ENCODE measurements at regions not wholly inside any gene's neighbourhood (a gene's known extent, or its start where the extent isn't known, plus 50 kb on each side); places are given as distances from the start of the nearest gene placed in this dataset.
"Not testable (repeated sequence)": the region's sequence is repeated elsewhere in the genome, so short reads cannot be mapped to it uniquely, and the experiment has no call there.

DNA sequence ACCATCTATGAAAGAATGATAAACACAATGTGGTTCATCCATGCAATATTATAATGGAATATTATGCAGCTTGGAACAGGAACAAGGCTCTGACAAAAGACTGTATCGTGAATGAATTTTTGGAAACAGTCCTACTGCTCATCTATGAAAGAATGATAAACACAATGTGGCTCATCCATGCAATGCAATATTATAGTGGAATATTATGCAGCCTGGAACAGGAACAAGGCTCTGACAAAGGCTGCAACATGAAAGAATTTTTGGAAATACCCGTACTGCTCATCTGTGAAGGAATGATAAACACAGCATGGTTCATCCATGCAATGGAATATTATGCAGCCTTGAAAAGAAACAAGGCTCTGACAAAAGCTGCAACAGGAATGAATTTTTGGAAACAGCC is 158.8 kb downstream of the CRLF2 start:
- DNase-seq, result not testable (repeated sequence)

DNA sequence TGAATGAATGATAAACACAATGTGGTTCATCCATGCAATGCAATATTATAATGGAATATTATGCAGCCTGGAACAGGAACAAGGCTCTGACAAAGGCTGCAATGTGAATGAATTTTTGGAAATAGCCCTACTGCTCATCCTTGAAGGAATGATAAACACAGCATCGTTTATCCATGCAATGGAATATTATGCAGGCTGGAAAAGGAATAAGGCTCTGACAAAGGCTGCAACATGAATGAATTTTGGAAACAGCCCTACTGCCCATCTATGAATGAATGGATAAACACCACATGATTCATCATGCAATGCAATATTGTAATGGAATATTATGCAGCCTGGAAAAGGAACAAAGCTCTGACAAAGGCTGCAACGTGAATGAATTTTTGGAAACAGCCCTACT is 159.4 kb downstream of the CRLF2 start:
- no peak for DNase-seq

DNA sequence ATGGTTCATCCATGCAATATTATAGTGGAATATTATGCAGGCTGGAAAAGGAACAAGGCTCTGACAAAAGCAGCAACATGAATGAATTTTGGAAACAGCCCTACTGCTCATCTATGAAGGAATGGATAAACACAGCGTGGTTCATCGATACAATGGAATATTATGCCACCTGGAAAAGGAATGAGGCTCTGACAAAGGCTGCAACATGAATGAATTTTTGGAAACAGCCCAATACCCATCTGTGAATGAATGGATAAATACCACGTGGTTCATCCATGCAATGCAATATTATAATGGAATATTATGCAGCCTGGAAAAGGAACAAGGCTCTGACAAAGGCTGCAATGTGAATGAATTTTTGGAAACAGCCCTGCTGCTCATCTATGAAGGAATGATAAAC is 160.4 kb downstream of the CRLF2 start:
- DNase-seq, result no peak

DNA sequence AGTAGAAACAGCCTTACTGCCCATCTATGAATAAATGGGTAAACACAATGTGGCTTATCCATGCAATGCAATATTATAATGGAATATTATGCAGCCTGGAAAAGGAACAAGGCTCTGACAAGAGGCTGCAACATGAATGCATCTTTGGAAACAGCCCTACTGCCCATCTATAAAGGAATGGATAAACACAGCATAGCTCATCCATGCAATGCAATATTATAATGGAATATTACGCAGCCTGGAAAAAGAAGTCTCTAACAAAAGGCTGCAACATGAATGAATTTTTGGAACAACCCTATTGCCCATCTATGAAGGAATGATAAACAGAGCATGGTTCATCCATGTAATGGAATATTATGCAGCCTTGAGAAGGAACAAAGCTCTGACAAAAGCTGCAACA is 161.0 kb downstream of the CRLF2 start:
- no peak for DNase-seq

DNA sequence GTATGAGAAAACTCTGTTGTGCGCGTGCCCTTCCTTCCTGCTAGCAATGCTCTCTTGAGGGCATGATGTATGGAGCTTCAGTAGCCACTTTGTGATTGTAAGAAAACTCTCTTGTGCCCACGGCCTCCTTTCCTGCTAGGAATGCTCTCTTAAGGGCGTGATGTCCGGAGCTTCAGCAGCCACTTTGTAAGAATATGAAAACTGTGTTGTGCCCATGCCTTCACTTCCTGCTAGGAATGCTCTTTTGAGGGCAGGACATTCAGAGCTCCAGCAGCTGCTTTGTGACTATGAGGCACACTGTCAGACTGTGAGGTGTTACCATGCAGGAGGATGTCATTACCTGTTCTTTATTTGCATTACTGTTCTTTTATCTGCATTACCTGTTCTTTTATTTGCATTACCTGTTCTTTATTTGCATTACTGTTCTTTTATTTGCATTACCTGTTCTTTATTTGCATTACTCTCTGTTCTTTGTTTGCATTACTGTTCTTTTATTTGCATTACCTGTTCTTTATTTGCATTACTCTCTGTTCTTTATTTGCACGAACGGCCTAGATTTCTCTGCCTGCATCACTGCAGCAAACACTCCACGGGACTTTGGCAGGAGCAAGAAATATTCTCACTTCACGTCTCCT is 166.7 kb downstream of the CRLF2 start:
- no peak for DNase-seq

DNA sequence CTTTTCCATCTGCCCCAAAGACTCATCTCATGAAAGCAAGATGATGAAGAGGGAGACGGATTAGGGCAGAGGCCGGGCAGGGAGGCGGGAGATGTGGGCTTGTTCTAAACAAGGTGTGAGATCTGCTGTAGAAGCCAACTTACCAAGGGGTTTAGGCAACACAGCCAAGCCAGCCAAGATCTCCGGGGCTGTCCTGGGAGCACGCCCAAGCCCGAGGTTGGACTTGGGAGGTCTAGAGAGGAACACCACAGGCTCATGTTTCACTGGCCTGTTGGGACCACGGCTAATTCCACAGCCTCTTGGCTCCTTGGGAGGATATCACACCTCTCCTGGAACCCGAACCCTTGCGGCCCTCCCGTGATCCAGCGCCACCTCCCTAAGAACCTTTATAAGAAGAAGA is 171.4 kb downstream of the CRLF2 start:
- no peak for DNase-seq

DNA sequence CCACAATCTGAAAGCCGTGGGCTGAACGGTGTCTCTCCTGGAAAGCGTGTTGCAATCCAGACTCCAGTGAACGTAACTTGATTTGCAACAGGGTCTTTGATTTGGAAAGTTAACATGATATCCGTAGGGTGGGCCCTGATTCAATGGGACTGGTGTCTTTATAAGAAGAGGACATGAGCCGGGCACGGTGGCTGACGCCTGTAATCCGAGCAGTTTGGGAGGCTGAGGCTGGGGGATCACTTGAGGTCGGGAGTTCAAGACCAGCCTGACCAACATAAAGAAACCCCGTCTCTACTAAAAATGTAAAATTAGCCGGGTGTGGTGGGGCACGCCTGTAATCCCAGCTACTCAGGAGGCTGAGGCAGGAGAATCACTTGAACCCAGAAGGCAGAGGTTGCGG is 176.5 kb downstream of the CRLF2 start:
- DNase-seq, result not testable (repeated sequence)

DNA sequence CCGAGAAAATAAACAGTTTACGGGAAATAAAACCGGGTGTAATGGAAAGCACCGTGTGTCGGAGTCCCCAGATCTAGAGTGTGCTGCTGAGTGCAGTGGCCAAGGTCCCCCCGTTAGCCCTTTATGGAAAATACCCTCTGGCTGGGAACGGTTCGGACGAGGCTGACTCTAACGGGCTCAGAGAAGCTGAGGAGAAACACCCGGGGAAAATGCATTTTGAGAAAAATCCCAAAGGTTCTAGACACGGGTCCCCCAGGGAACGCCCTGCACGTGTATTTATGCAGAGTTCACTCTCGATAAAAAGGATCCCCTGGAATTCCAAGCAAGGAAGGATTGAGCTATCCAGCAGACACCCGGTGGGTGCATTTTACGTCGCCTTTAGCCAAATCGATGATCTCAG is 177.2 kb downstream of the CRLF2 start:
- DNase-seq, result no peak

DNA sequence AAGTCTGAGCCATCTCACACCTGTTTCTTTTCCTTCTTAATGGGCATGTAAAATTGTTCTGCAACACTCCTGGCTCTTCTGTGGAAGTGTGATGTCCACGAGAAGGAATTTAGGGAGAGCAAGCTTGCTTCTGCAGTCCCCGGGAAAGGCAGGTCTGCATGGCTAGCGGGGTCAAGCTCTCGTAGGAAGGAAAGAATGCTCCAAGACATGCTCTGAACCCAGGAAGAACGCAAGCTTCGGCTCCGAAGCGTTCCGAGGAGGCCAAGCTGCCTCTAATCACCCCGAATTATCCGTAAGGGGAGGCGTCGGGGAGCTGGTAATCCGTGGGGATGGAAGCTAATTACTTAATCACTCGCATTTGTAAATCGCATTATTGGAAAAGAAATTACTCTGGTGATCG is 177.7 kb downstream of the CRLF2 start:
- DNase-seq, result no peak

DNA sequence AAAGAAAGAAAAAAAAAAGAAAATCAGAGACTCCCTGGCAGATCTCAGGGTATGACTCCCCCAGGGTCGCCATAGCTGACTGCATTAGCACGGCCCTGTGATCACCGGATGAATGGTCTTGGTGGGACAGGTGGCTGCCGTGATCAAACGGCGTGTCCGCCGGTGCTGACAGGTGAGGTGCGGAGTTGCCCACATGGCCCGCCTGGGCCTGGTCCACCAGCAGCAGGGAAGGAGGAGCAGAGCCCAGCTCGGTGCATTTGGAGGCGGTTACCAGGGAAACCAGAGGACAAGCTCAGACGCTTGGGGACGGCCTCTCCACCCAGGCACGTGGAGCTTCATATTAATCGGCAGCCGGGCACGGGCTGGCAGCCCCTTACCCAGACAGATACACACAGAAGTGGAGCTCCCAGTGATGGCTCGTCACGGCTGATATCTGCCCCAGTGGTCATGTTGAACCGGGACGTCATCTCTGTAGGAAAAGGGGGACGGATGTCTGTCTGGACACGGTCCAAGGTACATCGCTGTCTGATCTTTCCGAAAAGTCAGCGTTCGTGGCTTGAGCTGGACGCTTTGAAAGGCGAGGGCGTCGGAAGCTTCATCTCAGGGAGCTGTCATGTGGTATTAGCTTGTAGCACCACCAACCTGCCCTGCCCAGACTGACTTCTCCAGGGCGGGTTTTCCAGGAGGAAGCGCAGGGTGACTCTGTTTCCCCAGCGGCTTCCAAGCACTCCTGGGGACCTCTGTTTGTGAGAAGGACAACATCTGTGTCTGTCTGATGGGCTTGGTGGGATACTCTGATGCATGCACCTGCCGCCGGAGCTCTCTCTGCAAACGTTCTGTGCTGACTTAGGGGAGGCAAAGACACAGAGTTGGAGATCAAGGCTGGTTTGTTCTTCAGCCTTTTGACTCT is 180.7 kb downstream of the CRLF2 start:
- no peak for DNase-seq

DNA sequence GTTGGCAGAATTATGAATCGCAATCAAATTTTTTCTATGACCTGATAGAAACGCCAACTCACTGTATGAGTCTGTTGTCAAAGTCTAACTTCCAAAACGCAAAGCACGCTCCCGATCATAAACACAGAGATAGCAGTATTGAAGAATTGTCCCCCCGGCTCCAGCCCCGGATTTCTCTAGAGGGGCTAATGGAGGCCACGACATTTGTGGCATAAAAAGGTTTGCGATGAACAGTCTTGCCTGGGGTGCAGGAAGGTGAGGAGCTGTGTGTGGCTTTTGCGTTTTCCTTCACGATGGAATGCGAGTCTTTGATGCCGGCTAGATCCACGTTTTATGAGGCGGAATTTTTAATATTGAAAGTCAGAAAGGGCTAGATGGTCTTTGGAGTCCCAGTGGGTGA is 183.0 kb downstream of the CRLF2 start:
- DNase-seq, result no peak

DNA sequence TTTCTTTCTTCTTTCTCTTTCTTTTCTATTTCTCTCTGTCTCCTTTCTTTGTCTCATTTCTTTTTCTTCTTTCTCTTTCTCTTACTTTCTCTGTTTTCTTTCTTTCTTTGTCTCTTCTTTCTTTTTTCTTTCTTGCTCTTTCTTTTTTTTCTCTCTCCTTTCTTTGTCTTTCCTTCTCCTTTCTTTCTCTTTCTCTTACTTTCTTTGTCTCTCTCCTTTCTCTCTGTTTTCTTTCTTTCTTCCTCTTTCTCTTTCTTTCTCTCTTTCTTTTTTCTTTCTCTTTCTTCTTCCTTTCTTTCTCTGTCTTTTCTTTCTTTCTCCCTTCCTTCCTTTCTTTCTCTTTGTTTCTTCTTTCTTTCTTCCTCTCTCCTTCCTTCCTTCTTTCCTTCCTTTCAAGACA is 184.8 kb downstream of the CRLF2 start:
- no peak for DNase-seq

DNA sequence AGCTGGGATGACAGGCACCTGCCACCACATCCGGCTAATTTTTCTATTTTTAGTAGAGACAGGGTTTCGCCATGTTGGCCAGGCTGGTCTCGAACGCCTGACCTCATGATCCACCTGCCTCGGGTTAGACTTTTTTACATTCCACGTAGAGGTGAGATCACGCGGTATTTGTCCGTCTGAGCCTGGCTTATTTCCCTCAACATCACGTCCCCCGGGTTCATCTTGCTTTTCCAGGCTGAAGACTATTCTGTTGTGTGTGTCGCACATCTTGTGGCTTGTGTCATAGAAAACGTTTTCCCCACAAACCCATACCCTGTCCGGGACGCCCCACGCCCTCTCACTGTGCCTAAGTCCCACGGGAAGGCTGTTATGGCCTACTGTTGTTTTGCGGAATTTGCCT is 185.3 kb downstream of the CRLF2 start:
- DNase-seq, result no peak

DNA sequence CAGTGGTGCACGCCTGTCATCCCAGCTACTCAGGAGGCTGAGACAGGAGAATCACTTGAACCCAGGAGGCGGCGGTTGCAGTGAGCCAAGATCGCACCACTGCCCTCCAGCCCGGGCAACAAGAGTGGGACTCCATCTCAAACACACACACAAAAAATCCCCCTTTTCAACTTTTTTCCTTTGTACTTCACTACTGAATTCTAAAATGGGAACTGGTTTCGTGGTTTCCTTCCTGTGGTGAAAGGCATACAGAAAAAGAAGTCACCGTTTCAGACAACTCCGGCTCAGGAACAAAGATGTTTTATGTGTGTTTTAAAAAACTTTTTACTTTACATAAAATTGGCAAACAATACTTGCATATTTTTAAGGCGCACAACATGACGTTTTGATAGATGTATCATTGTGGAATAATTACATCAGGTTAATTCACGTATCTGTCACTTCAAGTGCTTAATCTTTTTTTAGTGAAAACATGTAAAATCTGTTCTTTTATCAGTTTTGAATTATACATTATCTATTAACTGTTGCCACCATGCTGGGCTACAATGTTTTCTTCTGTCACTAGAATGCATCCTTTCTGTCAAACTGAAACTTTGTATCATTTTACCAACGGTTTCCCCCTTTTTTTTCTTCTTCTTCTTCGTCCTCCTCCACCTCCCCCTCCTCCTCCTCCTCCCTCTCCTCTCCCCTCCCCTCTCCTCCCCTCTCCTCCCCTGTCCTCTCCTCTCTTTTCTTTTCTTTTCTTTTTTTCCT is 186.0 kb downstream of the CRLF2 start:
- peak; percentile 24 for DNase-seq

DNA sequence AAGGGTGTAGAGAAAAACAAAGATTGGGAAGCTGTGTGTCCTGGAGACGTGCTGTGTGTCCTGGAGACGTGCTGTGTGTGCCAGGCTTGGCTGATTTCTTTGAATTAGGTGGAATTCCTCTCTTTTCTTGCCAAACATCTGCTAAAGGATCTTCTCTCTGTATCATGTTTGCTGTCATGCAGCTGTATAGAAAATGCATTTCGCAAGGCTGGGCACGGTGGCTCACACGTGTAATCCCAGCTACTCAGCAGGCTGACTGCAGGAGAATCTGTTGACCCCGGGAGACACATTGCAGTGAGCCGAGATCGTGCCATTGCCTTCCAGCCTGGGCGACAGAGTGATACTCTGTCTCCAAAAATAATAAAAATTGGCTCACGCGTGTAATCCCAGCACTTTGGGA is 187.0 kb downstream of the CRLF2 start:
- DNase-seq, result no peak

DNA sequence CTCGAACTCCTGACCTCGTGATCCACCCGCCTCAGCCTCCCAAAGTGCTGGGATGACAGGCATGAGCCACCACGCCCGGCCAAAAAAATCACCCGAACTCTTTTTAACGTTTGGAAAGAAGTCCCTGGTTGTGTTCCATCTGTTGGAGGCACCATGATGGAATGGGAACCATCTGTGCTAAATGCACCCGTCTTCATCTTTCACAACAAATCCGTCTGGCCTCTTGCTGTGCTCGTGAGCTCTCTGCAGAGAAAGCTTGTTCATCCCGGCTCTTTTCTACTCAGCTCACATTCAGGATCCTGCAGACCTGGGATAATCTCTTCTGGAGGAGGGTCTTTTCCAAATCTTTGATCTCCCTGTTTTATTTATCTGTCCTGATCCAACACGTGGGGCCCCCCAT is 188.8 kb downstream of the CRLF2 start:
- DNase-seq, result no peak

DNA sequence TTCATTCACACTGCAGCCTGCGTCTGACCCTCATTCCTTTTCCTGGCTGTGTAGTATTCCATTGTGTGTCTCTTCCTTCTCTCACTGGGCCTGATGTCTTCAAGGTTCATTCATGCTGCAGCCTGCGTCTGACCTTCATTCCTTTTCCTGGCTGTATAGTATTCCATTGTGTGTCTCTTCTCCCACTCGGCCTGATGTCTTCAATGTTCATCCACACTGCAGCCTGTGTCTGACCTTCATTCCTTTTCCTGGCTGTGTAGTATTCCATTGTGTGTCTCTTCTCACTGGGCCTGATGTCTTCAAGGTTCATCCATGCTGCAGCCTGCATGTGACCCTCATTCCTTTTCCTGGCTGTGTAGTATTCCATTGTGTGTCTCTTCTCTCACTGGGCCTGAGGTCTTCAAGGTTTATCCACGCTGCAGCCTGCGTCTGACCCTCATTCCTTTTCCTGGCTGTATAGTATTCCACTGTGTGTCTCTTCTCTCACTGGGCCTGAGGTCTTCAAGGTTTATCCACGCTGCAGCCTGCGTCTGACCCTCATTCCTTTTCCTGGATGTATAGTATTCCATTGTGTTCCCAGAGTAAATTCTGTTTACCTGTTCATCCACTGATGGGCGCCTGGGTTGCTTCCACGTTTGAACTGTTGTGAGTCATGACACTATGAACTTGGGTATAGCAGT is 191.0 kb downstream of the CRLF2 start:
- DNase-seq, result not testable (repeated sequence)

DNA sequence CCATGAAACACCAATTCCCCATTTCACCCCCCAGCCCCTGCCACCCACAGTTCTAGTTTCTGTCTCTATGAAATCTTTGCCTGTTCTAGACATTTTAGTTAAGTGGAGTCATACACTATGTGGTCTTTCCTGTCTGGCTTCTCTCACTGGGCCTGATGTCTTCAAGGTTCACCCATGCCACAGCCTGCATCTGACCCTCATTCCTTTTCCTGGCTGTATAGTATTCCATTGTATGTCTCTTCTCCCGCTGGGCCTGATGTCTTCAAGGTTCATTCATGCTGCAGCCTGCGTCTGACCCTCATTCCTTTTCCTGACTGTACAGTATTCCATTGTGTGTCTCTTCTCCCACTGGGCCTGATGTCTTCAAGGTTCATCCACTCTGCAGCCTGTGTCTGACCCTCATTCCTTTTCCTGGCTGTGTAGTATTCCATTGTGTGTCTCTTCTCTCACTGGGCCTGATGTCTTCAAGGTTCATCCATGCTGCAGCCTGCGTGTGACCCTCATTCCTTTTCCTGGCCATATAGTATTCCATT is 191.7 kb downstream of the CRLF2 start:
- no peak for DNase-seq

DNA sequence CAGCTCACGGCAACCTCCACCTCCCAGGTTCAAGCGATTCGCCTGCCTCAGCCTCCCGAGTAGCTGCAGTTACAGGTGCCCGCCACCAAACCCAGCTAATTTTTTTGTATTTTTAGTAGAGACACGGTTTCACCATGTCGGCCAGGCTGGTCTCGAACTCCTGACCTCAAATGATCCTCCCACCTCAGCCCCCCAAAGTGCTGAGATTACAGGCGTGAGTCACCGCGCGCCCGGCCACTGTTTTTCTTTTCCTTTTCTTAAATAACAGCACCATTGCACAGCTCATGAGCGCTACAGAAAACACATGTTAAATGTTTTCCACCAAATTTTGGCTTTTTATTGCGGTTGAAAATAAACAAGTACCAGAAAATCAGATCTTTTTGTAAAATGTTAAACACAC is 195.5 kb downstream of the CRLF2 start:
- not testable (repeated sequence) for DNase-seq

DNA sequence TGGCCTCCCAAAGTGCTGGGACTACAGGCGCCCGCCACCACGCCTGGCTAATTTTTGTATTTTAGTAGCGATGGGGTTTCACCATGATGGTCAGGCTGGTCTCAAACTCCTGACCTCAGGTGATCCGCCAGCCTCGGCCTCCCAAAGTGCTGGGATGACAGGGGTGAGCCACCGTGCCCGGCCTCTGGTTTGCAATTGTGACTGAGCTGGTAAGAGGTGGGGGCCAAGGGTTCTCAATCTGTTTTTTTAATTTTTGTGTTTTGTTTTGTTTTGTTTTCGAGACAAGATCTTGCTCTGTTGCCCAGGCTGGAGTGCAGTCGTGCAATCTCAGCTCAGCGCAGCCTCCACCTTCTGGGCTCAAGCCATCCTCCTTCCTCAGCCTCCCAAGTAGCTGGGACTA is 196.2 kb downstream of the CRLF2 start:
- DNase-seq, result not testable (repeated sequence)

DNA sequence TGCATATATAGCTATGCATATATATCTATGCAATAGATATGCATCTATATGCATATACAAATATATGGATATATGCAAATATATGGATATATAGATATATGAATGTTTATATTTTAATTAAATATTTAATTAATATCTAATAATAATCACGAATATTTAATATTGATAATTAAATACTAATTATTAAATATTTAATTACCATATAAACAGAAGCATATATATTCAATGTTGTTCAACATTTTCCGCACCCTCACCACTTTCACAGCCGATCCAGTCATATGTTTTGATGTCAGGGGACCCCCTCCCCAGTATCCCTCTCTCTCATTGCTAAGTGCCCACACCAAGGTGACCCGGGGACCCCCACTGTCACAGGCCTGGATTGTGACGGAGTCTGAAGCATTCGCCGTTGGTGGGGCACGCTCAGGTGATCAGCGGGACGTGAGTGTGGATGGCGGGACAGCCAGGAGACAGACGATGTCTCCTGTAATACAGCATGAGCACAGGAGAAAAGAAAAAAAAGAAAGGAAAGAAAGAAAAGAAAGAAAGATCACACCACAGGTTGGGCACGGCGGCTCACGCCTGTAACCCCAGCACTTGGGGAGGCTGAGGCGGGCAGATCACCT is 199.7 kb downstream of the CRLF2 start:
- no peak for DNase-seq

DNA sequence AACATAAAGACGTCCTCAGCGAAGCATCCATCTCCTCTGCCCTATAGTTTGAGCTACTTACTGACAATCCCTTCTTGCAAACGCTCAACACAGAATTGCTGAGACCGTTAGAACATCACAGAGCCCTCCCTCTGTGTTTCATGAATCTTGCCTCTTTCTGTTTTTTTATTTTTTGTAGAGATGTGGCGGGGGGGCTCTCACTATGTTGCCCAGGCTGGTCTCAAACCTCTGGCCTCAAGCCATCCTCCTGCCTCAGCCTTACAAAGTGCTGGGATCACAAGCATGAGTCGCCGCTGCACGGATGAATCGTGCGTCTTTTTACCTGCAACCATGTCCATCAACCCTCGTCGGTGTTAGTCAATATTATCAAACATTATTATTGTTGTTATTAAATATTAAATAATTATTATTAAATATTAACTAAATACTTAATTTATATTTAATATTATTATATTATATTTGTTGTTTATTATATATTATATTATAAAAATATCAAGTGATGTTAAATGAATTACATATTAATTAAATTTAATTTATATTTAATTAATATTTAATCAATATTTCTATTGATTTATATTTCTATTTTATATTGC is 200.7 kb downstream of the CRLF2 start:
- no peak for DNase-seq
